HEK293 (cell line): ENCODE measurements at regions not wholly inside any gene's neighbourhood (a gene's known extent, or its start where the extent isn't known, plus 50 kb on each side); places are given as distances from the start of the nearest gene placed in this dataset.

ENCODE experiments used
- CTCF ChIA-PET: fragments of 350-600 bp; formaldehyde crosslinking; extraction: SDS; loops from one replicate; lab custom pipeline; 2021; ENCODE audit warnings: antibody characterized with exemption; lab: Yijun Ruan, JAX
- POLR2A ChIA-PET: fragments of 300-600 bp; formaldehyde crosslinking; extraction: SDS; loops from one replicate; lab custom pipeline; 2020; ENCODE audit warnings: antibody characterized with exemption, inconsistent platforms; lab: Yijun Ruan, JAX
- H3K27ac ChIP-seq: fragments of 200-500 bp; sonication (Bioruptor generic); 2 replicates; pipeline ENCODE4 v1.5.1; 2014; ENCODE audit warnings: low read depth, low read length, control low read depth, inconsistent platforms; ENCODE audit errors: extremely low read depth
- H3K36me3 ChIP-seq, 2 experiments: fragments of 200-500 bp in 1 of 2; sonication (Bioruptor generic) in 1 of 2; 1 replicate in 1 of 2; 2 replicates in 1 of 2; pipeline ENCODE4 v1.5.1; 2014 to 2017; ENCODE audit warnings: inconsistent platforms in 2 of 2, low read length in 2 of 2; ENCODE audit not compliant: control insufficient read depth in 2 of 2, insufficient read depth in 1 of 2
- H3K4me1 ChIP-seq: fragments of 200-500 bp; sonication (Bioruptor generic); 2 replicates; pipeline ENCODE4 v1.5.1; 2014; ENCODE audit warnings: mild to moderate bottlenecking, low read length, inconsistent platforms; ENCODE audit not compliant: control insufficient read depth, insufficient read depth
- H3K4me3 ChIP-seq: 2 replicates; pipeline ENCODE4 v1.5.1; 2011; ENCODE audit warnings: low read depth, mild to moderate bottlenecking, control low read depth, low read length, moderate library complexity
- H3K9me3 ChIP-seq: fragments of 200-500 bp; sonication (Bioruptor generic); 2 replicates; pipeline ENCODE4 v1.5.1; 2014; ENCODE audit warnings: low read depth, low read length, inconsistent platforms; ENCODE audit not compliant: control insufficient read depth, insufficient read depth
- BCL11A ChIP-seq: fragments of 450-650 bp; formaldehyde crosslinking; IDR thresholded peaks from 2 replicates; pipeline ENCODE4 v1.5.1; 2016; ENCODE audit warnings: low read depth, missing biosample characterization, missing genetic modification characterization
- GLIS1 ChIP-seq: fragments of 450-650 bp; formaldehyde crosslinking; IDR thresholded peaks from 2 replicates; pipeline ENCODE4 v1.5.1; 2016; ENCODE audit warnings: missing biosample characterization, missing genetic modification characterization
- MZF1 ChIP-seq: fragments of 450-650 bp; formaldehyde crosslinking; IDR thresholded peaks from 2 replicates; pipeline ENCODE4 v1.5.1; 2017; ENCODE audit warnings: missing biosample characterization, missing genetic modification characterization, borderline replicate concordance
- SCRT1 ChIP-seq: fragments of 450-650 bp; formaldehyde crosslinking; IDR thresholded peaks from 2 replicates; pipeline ENCODE4 v1.5.1; 2016; ENCODE audit warnings: missing biosample characterization, missing genetic modification characterization, borderline replicate concordance
- SP7 ChIP-seq: fragments of 450-650 bp; formaldehyde crosslinking; IDR thresholded peaks from 2 replicates; pipeline ENCODE4 v1.5.1; 2016; ENCODE audit warnings: missing biosample characterization, missing genetic modification characterization
- WT1 ChIP-seq: fragments of 450-650 bp; formaldehyde crosslinking; IDR thresholded peaks from 2 replicates; pipeline ENCODE4 v1.5.1; 2016; ENCODE audit warnings: missing biosample characterization, missing genetic modification characterization
- YY1 ChIP-seq: fragments of 450-650 bp; formaldehyde crosslinking; IDR thresholded peaks from 2 replicates; pipeline ENCODE4 v1.5.1; 2018; ENCODE audit warnings: missing biosample characterization, missing genetic modification characterization
- ZFP41 ChIP-seq: fragments of 450-650 bp; formaldehyde crosslinking; IDR thresholded peaks from 2 replicates; pipeline ENCODE4 v1.5.1; 2016; ENCODE audit warnings: missing biosample characterization, missing genetic modification characterization, borderline replicate concordance
- ZIC2 ChIP-seq: fragments of 450-650 bp; formaldehyde crosslinking; IDR thresholded peaks from 2 replicates; pipeline ENCODE4 v1.5.1; 2016; ENCODE audit warnings: missing biosample characterization, missing genetic modification characterization
- ZNF157 ChIP-seq: fragments of 450-650 bp; formaldehyde crosslinking; IDR thresholded peaks from 2 replicates; pipeline ENCODE4 v1.5.1; 2016; ENCODE audit warnings: missing biosample characterization, missing genetic modification characterization
- ZNF19 ChIP-seq: fragments of 450-650 bp; formaldehyde crosslinking; IDR thresholded peaks from 2 replicates; pipeline ENCODE4; 2016; ENCODE audit warnings: missing biosample characterization, missing genetic modification characterization, low read depth
- ZNF223 ChIP-seq: fragments of 450-650 bp; formaldehyde crosslinking; IDR thresholded peaks from 2 replicates; pipeline ENCODE4 v1.5.1; 2016; ENCODE audit warnings: missing biosample characterization, missing genetic modification characterization
- ZNF350 ChIP-seq: fragments of 450-650 bp; formaldehyde crosslinking; IDR thresholded peaks from 2 replicates; pipeline ENCODE4 v1.5.0; 2017; ENCODE audit warnings: missing biosample characterization, mild to moderate bottlenecking, missing genetic modification characterization
- ZNF354C ChIP-seq: fragments of 450-650 bp; formaldehyde crosslinking; IDR thresholded peaks from 2 replicates; pipeline ENCODE4 v1.5.1; 2016; ENCODE audit warnings: missing biosample characterization, missing genetic modification characterization, low read depth, borderline replicate concordance
- ZNF416 ChIP-seq: fragments of 450-650 bp; formaldehyde crosslinking; IDR thresholded peaks from 2 replicates; pipeline ENCODE4 v1.5.1; 2016; ENCODE audit warnings: missing biosample characterization, missing genetic modification characterization
- ZNF621 ChIP-seq: fragments of 450-650 bp; formaldehyde crosslinking; IDR thresholded peaks from 2 replicates; pipeline ENCODE4 v1.5.1; 2017; ENCODE audit warnings: missing biosample characterization, missing genetic modification characterization
- ZNF776 ChIP-seq: fragments of 450-650 bp; formaldehyde crosslinking; IDR thresholded peaks from 2 replicates; pipeline ENCODE4 v1.5.0; 2017; ENCODE audit warnings: missing biosample characterization, missing genetic modification characterization, borderline replicate concordance
- ZNF830 ChIP-seq: fragments of 450-650 bp; IDR thresholded peaks from 2 replicates; pipeline ENCODE4 v1.5.0; 2018; ENCODE audit warnings: missing biosample characterization, missing genetic modification characterization, low read depth, mild to moderate bottlenecking, moderate library complexity
- ZXDB ChIP-seq: fragments of 450-650 bp; formaldehyde crosslinking; IDR thresholded peaks from 2 replicates; pipeline ENCODE4 v1.5.1; 2016; ENCODE audit warnings: missing biosample characterization, missing genetic modification characterization
- TF ChIP-seq, protein P1 (sequence below): IDR thresholded peaks from 2 replicates; pipeline ENCODE4 v1.6.1; 2011; ENCODE audit warnings: mild to moderate bottlenecking, low read depth, low read length, borderline replicate concordance
- TF ChIP-seq, protein P2 (sequence below): fragments of 450-650 bp; formaldehyde crosslinking; IDR thresholded peaks from 2 replicates; pipeline ENCODE4 v1.5.1; 2016; ENCODE audit warnings: missing biosample characterization, missing genetic modification characterization
- TF ChIP-seq, protein P3 (sequence below): fragments of 450-650 bp; formaldehyde crosslinking; IDR thresholded peaks from 2 replicates; pipeline ENCODE4; 2016; ENCODE audit warnings: missing biosample characterization, missing genetic modification characterization
- TF ChIP-seq, protein P4 (sequence below): fragments of 450-650 bp; formaldehyde crosslinking; IDR thresholded peaks from 2 replicates; pipeline ENCODE4 v1.5.1; 2016; ENCODE audit warnings: missing biosample characterization, missing genetic modification characterization, low read depth

DNA sequence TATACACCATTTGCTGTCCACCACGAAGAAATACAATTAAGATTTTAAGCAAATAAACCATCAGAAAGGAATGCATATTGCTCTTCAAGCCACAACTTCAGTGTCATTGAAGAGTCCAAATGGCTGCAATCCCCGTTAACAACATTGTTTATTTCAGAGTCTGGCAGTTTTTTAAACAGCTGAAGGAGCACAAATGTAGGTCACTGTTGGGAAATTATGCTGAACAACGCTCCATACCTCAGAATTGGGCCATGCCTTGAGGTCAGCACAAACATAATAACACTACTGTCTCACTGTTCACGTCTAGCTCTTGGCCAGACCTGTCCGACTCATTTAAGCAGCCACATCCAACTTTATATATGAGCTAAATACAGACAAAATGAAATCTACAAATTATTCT is 453.9 kb upstream of the GHITM start:
- TF ChIP-seq ZFP41 (tag by site-specific recombination) (no peak), SCRT1 (tag by site-specific recombination) (no peak), ZNF350 (tag by site-specific recombination) (no peak), ZNF830 (tag by site-specific recombination) (no peak)
- TF ChIP-seq, protein P1, sequence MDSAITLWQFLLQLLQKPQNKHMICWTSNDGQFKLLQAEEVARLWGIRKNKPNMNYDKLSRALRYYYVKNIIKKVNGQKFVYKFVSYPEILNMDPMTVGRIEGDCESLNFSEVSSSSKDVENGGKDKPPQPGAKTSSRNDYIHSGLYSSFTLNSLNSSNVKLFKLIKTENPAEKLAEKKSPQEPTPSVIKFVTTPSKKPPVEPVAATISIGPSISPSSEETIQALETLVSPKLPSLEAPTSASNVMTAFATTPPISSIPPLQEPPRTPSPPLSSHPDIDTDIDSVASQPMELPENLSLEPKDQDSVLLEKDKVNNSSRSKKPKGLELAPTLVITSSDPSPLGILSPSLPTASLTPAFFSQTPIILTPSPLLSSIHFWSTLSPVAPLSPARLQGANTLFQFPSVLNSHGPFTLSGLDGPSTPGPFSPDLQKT: no peak
- TF ChIP-seq, protein P2, sequence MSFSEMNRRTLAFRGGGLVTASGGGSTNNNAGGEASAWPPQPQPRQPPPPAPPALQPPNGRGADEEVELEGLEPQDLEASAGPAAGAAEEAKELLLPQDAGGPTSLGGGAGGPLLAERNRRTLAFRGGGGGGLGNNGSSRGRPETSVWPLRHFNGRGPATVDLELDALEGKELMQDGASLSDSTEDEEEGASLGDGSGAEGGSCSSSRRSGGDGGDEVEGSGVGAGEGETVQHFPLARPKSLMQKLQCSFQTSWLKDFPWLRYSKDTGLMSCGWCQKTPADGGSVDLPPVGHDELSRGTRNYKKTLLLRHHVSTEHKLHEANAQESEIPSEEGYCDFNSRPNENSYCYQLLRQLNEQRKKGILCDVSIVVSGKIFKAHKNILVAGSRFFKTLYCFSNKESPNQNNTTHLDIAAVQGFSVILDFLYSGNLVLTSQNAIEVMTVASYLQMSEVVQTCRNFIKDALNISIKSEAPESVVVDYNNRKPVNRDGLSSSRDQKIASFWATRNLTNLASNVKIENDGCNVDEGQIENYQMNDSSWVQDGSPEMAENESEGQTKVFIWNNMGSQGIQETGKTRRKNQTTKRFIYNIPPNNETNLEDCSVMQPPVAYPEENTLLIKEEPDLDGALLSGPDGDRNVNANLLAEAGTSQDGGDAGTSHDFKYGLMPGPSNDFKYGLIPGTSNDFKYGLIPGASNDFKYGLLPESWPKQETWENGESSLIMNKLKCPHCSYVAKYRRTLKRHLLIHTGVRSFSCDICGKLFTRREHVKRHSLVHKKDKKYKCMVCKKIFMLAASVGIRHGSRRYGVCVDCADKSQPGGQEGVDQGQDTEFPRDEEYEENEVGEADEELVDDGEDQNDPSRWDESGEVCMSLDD: no peak
- CTCF ChIA-PET: interaction anchor here (0.6 kb wide), 1 partner anchor 186 kb away, joined by 3 read pairs; no protein-coding TSS in a partner anchor
- Histone ChIP-seq H3K4me3 (no peak overlapping the region), H3K27ac (no peak overlapping the region), H3K9me3 (no peaks in the 10 kb centered on the region), H3K36me3 (no peaks in the 10 kb centered on the region), H3K4me1 (no peaks in the 10 kb centered on the region)
- POLR2A ChIA-PET: no interaction called here

DNA sequence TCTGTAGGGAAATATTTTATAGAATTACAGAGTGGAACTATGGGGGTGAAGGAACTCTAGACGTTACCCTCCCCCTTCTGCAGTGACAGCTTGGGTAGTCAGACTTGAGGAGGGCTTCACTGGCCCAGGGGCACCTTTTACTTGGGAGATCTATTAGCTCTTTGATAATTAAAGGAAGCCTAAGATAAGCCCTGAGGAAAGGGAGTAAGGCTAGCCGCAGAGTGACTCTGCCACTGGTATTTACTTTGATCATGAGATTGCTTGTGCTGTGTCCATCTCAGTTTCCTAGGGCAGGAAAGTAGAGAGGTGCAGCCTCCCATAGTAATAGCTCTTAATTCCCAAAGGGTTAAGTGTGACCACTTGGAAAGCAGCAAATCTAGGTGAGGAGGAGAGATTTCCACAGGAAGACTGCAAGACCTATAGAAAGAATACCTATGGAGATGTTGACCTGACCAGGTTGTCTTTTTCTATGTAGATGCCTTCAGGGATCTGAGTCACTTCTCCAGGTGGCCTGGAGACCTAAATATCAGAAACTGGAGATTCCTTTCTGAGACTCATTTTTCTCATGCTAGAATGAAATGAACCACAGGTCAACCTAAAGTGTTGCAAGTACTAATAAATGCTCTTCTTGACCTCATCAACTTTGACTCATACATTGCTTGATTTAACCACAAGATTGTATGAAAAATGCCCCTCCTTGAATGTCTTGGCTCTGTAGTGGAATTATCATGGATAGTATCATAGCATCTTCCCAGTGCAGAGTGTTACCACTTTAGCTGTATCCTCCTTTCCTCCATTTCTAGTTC is 447.3 kb upstream of the GHITM start:
- CTCF ChIA-PET: interaction anchor here (0.6 kb wide), 1 partner anchor 74 kb away, joined by 4 read pairs; no protein-coding TSS in a partner anchor
- POLR2A ChIA-PET: no interaction called here
- Histone ChIP-seq H3K27ac (no peak overlapping the region), H3K9me3 (no peaks in the 10 kb centered on the region)
- TF ChIP-seq MZF1 (tag by site-specific recombination): no peak
- TF ChIP-seq, all 188 proteins: peak for 0
- H3K4me3 ChIP-seq: no peak overlapping the region
- H3K4me1 ChIP-seq: no peaks in the 10 kb centered on the region
- no peaks in the 10 kb centered on the region for H3K36me3 ChIP-seq

DNA sequence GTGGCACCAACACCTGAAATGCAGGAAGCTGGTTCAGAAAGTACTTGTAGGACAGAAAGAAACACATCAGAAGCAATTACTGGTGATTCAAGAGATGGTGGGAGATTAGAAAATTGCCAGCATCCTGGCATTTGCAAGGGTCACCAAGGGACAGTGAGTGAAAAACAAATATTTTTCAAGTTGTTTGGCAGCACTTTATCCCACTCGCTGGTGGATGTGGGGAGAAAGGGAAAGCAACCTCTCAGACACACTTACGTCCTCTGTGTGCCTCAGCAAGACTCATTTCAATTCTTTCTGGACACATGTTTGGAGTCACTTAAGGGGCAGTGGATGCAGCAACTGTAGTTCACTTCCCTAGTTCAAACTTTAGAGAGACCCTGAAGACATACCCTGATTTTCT is 440.4 kb upstream of the GHITM start:
- H3K4me1 ChIP-seq: no peaks in the 10 kb centered on the region
- H3K36me3 ChIP-seq: no peaks in the 10 kb centered on the region
- no peak overlapping the region for H3K4me3 ChIP-seq
- ChIA-PET POLR2A (no interaction called here), CTCF (interaction anchor here (0.7 kb wide), 1 partner anchor 743 kb away, joined by 3 read pairs; no protein-coding TSS in a partner anchor)
- H3K9me3 ChIP-seq: no peaks in the 10 kb centered on the region
- H3K27ac ChIP-seq: no peak overlapping the region
- TF ChIP-seq ZNF621: no peak
- TF ChIP-seq YY1: no peak
- TF ChIP-seq ZNF354C (tag by site-specific recombination): no peak
- TF ChIP-seq SP7 (tag by site-specific recombination): no peak
- TF ChIP-seq, protein P3, sequence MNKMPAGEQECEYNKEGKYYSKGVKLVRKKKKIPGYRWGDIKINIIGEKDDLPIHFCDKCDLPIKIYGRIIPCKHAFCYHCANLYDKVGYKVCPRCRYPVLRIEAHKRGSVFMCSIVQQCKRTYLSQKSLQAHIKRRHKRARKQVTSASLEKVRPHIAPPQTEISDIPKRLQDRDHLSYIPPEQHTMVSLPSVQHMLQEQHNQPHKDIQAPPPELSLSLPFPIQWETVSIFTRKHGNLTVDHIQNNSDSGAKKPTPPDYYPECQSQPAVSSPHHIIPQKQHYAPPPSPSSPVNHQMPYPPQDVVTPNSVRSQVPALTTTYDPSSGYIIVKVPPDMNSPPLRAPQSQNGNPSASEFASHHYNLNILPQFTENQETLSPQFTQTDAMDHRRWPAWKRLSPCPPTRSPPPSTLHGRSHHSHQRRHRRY (tag by site-specific recombination): no peak
- no peak for TF ChIP-seq ZXDB (tag by site-specific recombination)
- no peak for TF ChIP-seq ZNF157 (tag by site-specific recombination)
- TF ChIP-seq GLIS1 (tag by site-specific recombination): no peak
- TF ChIP-seq ZNF416: no peak
- no peak for TF ChIP-seq ZFP41 (tag by site-specific recombination)
- TF ChIP-seq ZNF776 (tag by site-specific recombination): no peak
- TF ChIP-seq, protein P4, sequence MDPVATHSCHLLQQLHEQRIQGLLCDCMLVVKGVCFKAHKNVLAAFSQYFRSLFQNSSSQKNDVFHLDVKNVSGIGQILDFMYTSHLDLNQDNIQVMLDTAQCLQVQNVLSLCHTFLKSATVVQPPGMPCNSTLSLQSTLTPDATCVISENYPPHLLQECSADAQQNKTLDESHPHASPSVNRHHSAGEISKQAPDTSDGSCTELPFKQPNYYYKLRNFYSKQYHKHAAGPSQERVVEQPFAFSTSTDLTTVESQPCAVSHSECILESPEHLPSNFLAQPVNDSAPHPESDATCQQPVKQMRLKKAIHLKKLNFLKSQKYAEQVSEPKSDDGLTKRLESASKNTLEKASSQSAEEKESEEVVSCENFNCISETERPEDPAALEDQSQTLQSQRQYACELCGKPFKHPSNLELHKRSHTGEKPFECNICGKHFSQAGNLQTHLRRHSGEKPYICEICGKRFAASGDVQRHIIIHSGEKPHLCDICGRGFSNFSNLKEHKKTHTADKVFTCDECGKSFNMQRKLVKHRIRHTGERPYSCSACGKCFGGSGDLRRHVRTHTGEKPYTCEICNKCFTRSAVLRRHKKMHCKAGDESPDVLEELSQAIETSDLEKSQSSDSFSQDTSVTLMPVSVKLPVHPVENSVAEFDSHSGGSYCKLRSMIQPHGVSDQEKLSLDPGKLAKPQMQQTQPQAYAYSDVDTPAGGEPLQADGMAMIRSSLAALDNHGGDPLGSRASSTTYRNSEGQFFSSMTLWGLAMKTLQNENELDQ (tag by site-specific recombination): no peak
- no peak for TF ChIP-seq ZNF19 (tag by site-specific recombination)
- no peak for TF ChIP-seq WT1 (tag by site-specific recombination)
- TF ChIP-seq BCL11A (tag by site-specific recombination): no peak
- TF ChIP-seq ZNF223 (tag by site-specific recombination): no peak
- TF ChIP-seq ZIC2 (tag by site-specific recombination): no peak
